ENCODE measurements at regions not wholly inside any gene's neighbourhood (a gene's known extent, or its start where the extent isn't known, plus 50 kb on each side); places are given as distances from the start of the nearest gene placed in this dataset.

GRCh38 chrX:148309413-148309812, 191.0 kb upstream of the AFF2 start:
- no peak overlapping the region for H3K4me2 ChIP-seq
- H3K4me3 ChIP-seq, result no peak overlapping the region
- ChIA-PET CTCF (no interaction called here), POLR2A (no interaction called here)
- H3K27ac ChIP-seq, result no peak overlapping the region
- FAIRE-seq (no peak), DNase-seq (ENCODE audit: low read depth in 1 of 2, low spot score in 1 of 2) (no peak), ATAC-seq (no peak)
- H3K4me1 ChIP-seq, result no peaks in the 10 kb centered on the region
- 0% methylated on average over 3 of the region's 3 CpGs for WGBS (ENCODE audit: missing lambda C conversion rate)
- TF ChIP-seq MAFK (IDR thresholded peaks at IDR 0.05; ENCODE audit: partially characterized antibody) (no peak), ATOH8 (CRISPR knock-in tag; IDR thresholded peaks at IDR 0.05; ENCODE audit: low read depth) (no peak), CEBPB (IDR thresholded peaks at IDR 0.05) (no peak), NFE2L2 (conservative IDR thresholded peaks at IDR 0.05; ENCODE audit: low read length) (no peak), ZNF302 (CRISPR knock-in tag; IDR thresholded peaks at IDR 0.05) (no peak), CHD4 (IDR thresholded peaks at IDR 0.05; ENCODE audit: borderline replicate concordance) (no peak), USF2 (IDR thresholded peaks at IDR 0.05) (no peak), KDM5A (IDR thresholded peaks at IDR 0.05) (no peak)
- no peaks in the 10 kb centered on the region for H3K9me3 ChIP-seq

- TF ChIP-seq ZFP36 (IDR thresholded peaks at IDR 0.05; ENCODE audit: borderline replicate concordance, partially characterized antibody) (no peak), HOXB13 (CRISPR knock-in tag; IDR thresholded peaks at IDR 0.05; ENCODE audit: low read depth) (no peak), EP300 (IDR thresholded peaks at IDR 0.05) (no peak), HOXB5 (CRISPR knock-in tag; IDR thresholded peaks at IDR 0.05) (no peak), MAZ (IDR thresholded peaks at IDR 0.05; ENCODE audit: borderline replicate concordance, low read depth, low read length) (no peak), RCOR1 (IDR thresholded peaks at IDR 0.05; ENCODE audit: low read depth, low read length) (no peak), HDAC2 (IDR thresholded peaks at IDR 0.05) (no peak), ESRRA (IDR thresholded peaks at IDR 0.05; ENCODE audit: borderline replicate concordance, low read length) (no peak), CBX8 (IDR thresholded peaks at IDR 0.05) (no peak), KDM1A (IDR thresholded peaks at IDR 0.05; ENCODE audit: low read depth) (no peak), ZSCAN20 (CRISPR knock-in tag; IDR thresholded peaks at IDR 0.05) (no peak), CTCF (IDR thresholded peaks at IDR 0.05) (no peak)
- TF ChIP-seq, protein P1, sequence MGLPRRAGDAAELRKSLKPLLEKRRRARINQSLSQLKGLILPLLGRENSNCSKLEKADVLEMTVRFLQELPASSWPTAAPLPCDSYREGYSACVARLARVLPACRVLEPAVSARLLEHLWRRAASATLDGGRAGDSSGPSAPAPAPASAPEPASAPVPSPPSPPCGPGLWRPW (IDR thresholded peaks at IDR 0.05), result no peak
- Histone ChIP-seq H3K27ac (no peak overlapping the region), H3K4me3 (no peak overlapping the region), H3K4me1 (no peaks in the 10 kb centered on the region), H3K4me2 (no peak overlapping the region), H3K9me3 (no peaks in the 10 kb centered on the region)
- CTCF ChIA-PET, result no interaction called here
- DNase-seq (ENCODE audit: low read depth in 1 of 2, low spot score in 1 of 2), result no peak
- ATAC-seq, result no peak
- POLR2A ChIA-PET, result no interaction called here
- FAIRE-seq, result no peak
- WGBS (ENCODE audit: missing lambda C conversion rate), result 0% methylated on average over 1 of the region's 1 CpG
Observed at GRCh38 chrX:148310426-148311165, 189.8 kb upstream of the AFF2 start.

GRCh38 chrX:148311544-148311943, 188.9 kb upstream of the AFF2 start:
- H3K27ac ChIP-seq, result no peak overlapping the region
- no peaks in the 10 kb centered on the region for H3K9me3 ChIP-seq
- no peak overlapping the region for H3K4me3 ChIP-seq
- DNase-seq (ENCODE audit: low read depth in 1 of 2, low spot score in 1 of 2) (no peak), ATAC-seq (no peak), FAIRE-seq (no peak)
- TF ChIP-seq TFCP2L1 (CRISPR knock-in tag; IDR thresholded peaks at IDR 0.05), result no peak
- TF ChIP-seq POLR2A (IDR thresholded peaks at IDR 0.05; ENCODE audit: low read length), result no peak
- TF ChIP-seq HEYL (CRISPR knock-in tag; IDR thresholded peaks at IDR 0.05), result no peak
- no peak for TF ChIP-seq JUNB (IDR thresholded peaks at IDR 0.05)
- TF ChIP-seq ZFP36 (IDR thresholded peaks at IDR 0.05; ENCODE audit: borderline replicate concordance, partially characterized antibody), result no peak
- CTCF ChIA-PET, result no interaction called here
- H3K4me1 ChIP-seq, result no peaks in the 10 kb centered on the region
- no peak overlapping the region for H3K4me2 ChIP-seq
- POLR2A ChIA-PET, result no interaction called here
